Esophagus muscularis mucosa (tissue), 4 donors: ENCODE measurements at regions not wholly inside any gene's neighbourhood (a gene's known extent, or its start where the extent isn't known, plus 50 kb on each side); places are given as distances from the start of the nearest gene placed in this dataset.

Experiments
- CTCF ChIP-seq, 3 experiments: fragments of 200-600 bp in 2 of 3; fragments of 450-650 bp in 1 of 3; sonication (generic) in 2 of 3; IDR thresholded peaks; one replicate each; pipeline ENCODE4 v1.5.1; 2017 to 2019; ENCODE audit warnings: antibody characterized with exemption in 3 of 3, mild to moderate bottlenecking in 2 of 3, moderate library complexity in 1 of 3
- EP300 ChIP-seq: sonication (generic); formaldehyde crosslinking; IDR thresholded peaks from one replicate; pipeline ENCODE4 v1.6.1; 2017; ENCODE audit warnings: antibody characterized with exemption
- POLR2A ChIP-seq: fragments of 450-650 bp; IDR thresholded peaks from one replicate; pipeline ENCODE4 v1.6.1; 2017; ENCODE audit warnings: antibody characterized with exemption, moderate library complexity, mild to moderate bottlenecking, low read depth
- POLR2AphosphoS5 ChIP-seq, 2 donors: sonication (generic); formaldehyde crosslinking; IDR thresholded peaks; one replicate each; pipeline ENCODE4 v1.6.1; 2017; ENCODE audit warnings: antibody characterized with exemption in 2 of 2

GRCh38 chr18:38545071-38545470, 979.5 kb upstream of the CELF4 start:
- TF ChIP-seq CTCF (IDR thresholded peaks at IDR 0.05) (no peak), POLR2A (no peak), POLR2AphosphoS5 (IDR thresholded peaks at IDR 0.05) (no peak), EP300 (no peak)
